Left forelimb (tissue), 1 donor: ENCODE measurements at regions not wholly inside any gene's neighbourhood (a gene's known extent, or its start where the extent isn't known, plus 50 kb on each side); places are given as distances from the start of the nearest gene placed in this dataset.

Experiments
- DNase-seq: peaks from one replicate; pipeline ENCODE4 v3.0.0-alpha.2; 2018; ENCODE audit warnings: low spot score

DNA sequence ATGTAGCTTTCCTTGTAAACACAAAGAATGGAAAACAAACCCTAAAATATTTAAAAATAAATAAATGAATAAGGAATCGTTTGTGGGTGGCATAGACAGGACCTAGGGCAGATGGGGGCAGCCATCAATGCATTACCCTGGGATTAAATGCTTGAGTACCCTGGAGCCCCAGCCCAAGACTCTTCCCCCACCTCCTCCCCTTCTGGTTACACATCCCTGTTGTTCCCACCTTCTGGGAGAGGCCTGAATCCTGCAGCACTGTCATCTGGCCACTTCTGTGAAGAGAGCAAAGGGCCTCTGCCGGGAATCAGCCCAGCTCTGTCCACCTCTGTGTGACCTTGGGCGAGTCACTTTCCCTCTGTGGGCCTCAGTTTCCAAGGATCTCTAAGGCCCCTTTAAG lies 61.6 kb upstream of the COL13A1 start:
- DNase-seq, result no peak

DNA sequence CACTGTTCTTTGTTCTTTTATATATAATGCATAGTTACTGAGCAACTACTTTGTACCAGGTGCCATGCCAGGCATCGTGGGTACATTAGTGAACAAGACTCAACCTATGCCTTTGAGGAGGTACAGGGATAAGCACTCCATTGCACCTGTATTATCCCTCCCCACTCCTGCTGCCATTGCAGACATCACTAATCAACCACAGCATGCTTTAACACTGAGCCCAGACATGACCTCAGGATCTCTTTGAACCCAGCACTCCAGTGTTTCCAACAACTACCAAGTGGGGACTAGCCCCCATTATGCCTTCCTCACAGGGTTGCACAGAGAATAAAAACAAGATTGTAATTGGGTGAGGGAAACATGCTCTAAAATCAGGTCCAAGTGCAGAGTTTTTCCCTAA lies 60.5 kb upstream of the COL13A1 start:
- no peak for DNase-seq

DNA sequence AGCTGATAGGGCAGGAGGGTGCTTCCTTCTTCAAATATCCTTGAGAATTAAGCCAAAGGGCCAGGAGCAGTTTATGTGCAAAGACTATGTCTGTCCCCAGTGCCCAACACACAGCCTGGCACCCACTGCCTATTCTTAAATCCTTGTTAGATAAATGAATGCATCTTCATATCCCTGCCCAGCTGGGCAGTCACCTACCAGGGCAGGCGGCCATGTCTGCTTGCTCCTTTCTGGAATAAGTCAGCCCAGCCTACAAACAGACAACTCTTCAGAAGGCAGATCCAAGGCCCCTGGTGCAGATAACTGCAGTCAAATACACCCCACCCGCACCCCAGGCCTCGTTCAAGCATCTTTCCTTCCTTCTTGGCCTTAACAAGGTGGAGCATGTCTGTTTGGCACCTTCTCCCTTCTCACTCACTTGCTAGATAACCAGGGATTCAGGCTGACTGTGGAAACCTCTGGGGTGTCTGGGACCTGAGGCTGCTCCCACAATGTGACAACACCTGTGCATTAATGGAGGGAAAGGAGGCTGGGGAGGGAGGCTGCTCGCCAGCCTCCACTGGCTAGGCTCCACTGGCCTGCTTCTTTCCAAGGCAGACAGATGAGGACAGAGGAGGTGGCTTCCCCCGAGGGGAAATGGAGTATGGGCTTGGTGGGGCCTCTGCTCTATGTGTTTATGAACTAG lies 59.9 kb upstream of the COL13A1 start:
- DNase-seq, result no peak

DNA sequence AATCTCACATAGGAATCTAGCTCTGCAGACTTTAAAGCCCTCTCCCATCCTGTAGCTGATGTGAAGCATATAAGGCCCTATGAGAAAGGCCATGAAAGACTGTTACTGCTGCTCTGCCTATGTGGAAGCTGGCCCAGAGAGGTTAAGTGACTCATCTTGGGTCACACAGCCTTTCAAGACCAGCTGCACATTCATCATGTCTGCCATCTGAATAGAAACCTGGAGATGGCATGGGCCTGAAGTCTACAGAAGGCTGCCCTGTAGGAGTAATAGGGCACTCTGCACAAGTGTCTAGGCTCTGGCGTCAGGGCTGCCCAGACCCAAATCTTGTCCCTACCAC lies 59.4 kb upstream of the COL13A1 start:
- no peak for DNase-seq

DNA sequence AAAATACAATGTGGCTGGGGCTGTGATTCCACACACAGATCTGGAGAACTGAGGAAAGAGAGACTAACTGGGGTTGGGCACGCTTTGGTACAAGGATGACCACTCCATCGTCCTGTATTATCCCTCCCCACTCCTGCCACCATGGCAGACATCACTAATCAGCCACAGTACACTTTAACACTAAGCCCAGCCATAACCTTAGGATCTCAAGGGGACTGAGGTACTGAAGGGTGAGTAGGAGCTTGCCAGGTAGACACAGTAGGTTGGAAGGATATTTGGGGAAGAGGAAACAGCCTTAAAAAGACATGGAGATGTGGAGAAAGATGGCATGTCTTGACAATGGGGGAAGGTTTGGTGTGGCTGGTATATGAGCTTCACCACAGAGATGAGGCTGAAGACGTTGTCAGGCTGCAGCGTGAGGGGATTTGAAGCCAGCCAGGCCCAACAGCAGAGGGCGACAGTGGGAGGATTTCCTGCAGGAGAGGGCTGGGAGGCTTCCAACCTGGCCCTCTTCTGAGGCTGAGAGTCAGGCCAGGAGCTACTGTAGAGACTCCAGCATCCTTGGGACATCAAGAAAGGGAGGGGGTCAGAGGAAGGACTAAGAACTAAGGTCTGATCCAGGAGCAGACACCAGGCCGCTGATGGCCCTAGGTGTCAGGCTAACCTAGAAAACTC lies 58.6 kb upstream of the COL13A1 start:
- DNase-seq, result no peak

DNA sequence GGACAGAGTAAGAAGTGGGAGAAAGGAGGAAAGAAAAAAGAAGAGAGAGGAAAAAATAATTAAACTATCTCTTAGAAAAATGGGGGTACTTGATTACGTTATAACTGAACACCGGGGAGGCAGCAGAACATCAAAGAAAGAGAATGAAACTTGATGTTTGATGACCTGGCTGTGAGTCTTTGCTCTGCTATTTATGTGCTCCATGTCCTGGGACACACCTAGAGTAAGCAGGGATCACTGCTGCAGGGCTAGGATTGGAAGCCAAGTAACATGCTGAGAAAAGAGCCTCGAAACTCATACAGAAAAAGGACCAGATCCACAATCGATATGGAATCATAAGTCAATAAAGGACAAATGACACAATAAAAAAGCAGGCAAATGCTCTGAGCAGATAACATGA lies 56.7 kb upstream of the COL13A1 start:
- DNase-seq, result no peak

DNA sequence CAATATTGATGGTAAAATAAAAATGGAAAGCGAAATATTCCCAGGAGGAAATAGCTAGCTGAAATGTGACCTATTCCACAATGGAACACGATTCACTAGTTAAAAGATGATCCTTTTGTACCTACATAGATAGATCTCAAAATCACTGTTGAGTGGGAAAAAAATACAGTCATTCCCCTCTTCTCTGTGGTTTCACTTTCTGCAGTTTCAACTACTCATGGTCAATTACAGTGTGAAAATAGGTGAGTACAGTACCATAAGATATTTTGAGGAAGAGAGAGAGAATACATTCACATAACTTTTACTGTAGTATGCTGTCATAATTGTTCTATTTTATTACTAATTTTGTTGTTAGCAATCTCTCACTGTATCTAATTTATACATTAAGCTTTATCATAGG lies 56.0 kb upstream of the COL13A1 start:
- no peak for DNase-seq

DNA sequence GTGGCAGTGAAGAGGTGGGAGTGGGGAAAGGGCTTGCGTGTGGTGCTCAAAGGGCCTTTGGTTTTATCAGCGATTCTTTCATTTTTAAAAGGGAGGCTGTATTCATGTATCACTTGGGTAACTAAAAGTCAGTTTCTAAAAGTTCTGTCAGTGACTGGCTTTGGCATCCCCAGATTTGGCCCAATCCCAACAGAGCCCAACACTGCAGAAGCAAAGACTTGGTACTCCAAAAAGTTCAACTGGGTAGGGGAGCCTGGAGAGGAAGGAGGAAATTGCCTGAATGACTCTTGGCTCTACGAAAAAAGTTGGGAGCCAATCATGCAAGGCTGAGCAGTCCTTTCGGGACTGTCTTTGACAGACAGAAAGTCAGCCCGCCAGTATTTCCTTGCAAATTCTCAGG lies 54.5 kb upstream of the COL13A1 start:
- no peak for DNase-seq

DNA sequence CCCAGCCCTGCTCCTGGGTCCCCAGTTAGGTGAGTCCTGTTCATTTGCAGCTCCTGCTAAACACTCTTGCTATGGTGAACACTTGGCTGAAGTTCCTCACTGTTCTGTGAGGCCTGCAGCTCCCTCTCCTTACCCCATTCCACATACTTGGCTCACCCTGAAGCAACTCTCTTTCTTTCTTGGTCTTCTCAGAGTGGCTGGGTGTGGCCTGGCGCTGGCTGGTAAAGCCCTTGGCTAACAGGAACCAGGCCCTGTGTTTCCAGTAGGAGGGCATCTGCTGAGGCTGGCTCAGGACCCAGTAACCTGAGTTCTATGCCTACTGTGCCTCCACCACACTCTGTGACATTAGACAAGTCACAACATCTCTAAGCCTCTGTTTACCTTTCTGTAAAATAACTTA lies 53.1 kb upstream of the COL13A1 start:
- no peak for DNase-seq

DNA sequence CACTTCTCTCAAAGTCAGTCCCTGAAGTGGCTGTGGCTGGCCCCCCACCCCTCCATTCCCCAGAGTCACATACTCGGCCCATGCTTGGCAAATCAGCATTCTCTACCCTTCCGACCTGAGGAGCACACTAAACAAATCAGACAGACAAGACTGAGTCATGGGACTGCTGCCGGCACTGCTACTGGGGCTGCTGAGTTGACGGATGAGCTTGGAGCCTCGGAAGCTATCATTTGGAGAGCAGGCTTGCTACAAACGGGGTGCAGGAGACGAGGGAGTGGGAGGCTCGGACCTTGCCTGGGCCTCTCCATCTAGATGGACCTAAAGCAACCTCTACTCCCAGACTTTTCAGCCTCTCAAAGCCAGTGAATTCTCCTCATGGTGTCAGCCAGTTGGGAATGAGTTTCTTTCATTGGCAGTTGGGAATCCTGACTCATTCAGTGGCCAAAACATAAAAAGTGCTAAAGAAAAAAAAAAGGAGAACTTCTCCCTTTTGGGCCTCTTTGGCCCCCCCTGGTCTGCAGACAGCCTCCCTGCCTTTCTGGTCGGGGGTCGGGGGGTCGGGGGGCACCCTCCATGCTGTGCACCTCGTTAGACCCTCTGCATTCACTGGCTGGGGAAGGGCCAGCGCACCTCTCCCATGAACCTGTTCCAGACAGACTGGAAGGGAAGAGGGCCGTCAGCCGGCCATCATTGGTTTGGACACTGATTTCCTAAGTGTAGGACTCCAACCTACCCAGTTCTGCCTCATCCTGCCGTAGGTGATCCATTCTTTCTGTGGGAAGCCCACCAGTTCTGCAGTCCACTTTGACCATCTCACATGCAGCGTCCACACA lies 52.3 kb upstream of the COL13A1 start:
- DNase-seq, result no peak

DNA sequence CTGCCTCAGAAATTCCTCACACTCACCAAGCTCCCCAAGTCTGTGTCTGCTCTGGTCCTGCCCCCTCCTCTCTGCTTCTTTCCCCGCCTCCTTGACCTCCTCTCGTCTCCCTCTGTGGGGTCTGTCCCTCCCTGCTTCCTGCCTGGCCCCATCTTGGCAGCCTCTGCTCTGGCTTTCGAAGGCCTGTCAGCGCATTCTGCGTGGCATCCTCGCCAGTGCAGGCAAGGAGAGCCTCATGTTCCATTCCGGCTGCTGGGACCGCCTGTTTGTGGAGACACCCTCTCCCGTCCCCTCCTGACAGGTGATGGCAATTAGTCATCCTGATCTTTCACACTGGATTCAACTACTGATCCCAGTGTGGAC lies 51.7 kb upstream of the COL13A1 start:
- no peak for DNase-seq

DNA sequence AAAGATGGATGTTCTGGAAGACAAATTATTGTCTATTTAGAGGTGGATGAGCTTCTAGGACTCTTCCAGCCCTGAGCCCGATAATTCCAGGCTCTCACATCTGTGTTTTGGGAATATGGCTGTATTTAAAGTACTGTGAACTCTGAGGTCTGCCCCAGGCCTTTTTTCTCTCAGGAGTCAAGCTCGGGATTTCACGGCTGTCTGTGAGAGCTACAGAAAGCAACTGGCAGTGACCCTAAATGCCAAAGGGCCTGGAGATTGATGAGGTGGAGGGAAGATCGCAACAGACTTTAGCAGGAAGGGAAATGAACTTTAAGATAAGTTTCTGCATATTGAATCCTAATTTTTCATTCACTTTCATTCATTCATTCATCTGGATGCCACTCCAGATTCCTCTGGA lies 51.0 kb upstream of the COL13A1 start:
- no peak for DNase-seq

DNA sequence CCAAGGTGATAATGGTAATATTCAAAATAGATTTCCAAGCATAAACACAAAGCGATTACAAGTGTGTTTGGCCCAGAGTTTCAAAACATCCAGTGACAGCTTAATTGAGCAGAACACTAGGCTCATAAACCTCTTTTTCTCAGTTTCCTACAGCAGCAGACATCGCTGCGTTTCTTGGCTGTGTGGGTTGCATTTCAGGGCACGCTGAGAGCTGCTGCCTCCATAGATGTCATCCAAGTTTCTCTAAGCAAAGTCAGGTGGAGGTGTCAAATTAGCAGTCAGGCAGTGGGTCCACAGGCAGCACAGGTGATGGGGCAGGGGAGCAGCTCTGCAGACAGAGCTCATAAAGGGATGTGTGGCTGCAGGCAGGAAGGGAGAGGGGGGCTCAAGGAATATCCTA lies 50.5 kb upstream of the COL13A1 start:
- no peak for DNase-seq
